NCI-H2107 treated with DMSO at 0.1 percent for 48 hours (cell line): ENCODE measurements at regions not wholly inside any gene's neighbourhood (a gene's known extent, or its start where the extent isn't known, plus 50 kb on each side); places are given as distances from the start of the nearest gene placed in this dataset.

Source experiments
- DNase-seq: peaks from one replicate; lab custom pipeline; 2025; ENCODE audit not compliant: unreplicated experiment; lab: John Stamatoyannopoulos, UW

DNA sequence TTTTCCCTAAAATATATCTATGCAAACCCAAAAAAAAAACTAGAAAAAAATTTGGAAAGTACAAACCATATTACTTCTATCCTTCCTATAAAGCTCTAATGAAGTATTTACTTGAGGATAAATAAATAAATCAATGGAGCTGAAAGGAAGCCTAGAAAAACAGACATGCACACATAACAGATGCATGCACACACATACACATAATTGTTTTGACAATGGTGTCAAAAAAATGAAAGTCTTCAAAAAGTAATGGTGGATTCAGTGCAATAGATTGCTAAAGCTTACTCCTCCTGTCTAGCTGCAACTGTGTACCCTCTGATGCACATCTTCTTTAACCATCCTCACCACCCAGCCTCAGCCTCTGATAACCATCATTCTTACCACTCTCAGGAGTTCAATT, 521.9 kb upstream of the RGS18 start:
- DNase-seq: no peak

DNA sequence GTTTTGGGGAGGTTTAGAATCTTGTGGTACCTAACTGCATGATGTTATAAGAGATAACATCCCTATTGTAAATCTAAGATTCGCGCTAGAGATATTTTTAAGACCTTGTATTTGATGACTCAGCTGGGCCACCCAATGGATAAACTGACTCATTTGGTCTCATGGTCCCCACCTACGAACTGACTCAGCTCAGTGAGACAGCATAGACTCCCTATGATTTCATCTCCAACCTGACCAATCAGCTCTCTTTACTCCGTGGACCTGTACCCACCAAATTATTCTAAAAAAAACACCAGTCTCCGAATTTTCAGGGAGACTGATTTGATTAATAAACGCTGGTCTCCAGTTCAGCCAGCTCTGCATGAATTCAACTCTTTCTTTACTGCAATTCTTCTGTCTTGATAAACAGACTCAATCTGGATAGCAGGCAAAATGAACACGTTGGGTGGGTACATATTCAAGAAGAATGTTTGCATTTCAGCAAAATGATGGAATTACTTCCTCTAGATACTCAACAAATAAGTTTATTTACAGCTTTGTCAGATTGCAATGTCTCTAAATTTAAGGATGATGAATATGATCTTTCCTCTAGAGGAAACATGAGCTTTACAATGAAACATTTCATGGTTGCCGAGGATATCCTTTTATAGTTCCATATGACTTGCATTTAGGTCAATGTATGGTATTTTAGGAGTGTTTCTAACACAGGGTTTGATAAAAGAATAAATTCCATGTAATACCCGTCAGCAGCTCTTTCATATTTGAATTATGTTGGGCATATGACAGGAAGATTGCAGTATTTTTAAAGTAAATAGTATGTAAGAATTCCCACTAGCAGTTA, 516.6 kb upstream of the RGS18 start:
- no peak for DNase-seq

DNA sequence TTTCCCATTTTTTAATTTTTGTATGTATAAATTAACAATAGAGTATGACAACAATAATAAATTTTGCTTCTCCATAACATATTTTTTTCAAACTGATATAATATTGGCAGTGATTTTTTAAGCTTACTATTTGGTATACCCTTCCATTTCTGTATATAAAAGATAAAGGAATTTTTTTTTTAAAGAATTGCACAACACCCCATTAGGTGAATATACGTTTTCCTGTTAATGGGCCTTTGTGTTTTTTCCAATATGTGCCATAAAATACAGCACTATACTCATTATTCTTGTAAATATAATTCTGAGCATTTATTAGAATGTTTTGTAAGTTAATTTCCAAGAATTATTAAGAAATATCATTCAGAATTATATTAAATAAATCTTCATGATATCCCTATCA, 515.2 kb upstream of the RGS18 start:
- DNase-seq: no peak

DNA sequence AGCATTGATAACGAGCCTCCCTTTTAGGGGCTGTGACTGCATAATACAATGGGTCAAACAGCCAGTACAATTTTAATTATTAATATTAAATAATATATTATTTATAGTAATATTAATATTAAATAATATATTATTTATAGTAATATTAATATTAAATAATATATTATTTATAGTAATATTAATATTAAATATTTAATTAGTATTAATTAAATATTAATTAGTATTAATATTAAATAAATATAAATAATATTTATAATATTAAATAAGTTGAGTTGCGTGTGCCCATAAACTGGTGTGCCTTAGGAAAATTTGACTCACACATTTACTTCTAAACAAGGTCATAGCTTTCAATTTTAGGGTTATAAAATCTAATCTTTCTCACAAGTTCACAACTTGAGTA, 509.3 kb upstream of the RGS18 start:
- no peak for DNase-seq

DNA sequence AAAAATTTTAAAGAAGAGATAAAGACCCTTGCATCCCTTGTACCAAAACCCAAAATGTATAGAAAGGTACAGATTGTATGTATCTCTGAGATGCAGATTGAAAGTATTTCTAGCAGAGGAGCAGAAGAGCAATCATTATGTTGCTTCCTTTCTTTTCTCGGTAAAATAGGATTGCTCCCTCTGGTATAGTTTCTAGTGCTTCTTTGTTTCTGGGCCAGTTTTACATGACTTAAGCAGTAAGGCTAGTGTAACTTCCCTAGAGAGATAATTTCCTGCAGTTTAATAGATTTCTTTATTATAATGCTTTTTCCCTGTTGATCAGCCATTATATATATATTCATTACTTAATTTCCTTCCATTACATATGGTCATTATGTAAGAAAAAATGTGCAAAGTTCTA, 496.2 kb upstream of the RGS18 start:
- DNase-seq: no peak

DNA sequence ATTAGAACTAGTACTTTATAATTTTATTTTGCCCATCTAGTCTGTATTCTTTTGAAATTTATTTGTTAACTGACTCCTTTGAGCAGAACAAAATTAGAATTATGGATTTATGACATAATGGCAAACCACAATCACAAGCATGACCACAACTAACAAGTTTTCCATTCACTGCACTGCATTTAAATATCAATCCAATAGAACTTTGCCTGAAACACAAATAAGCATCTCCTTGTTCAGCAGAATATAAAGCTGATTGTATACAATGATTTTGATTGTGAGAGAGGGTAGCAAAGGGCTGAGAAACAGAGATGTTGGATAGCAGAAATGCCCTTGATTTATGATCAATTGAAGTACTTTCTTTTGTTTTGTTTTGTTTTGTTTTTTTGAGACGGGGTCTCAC, 495.5 kb upstream of the RGS18 start:
- no peak for DNase-seq

DNA sequence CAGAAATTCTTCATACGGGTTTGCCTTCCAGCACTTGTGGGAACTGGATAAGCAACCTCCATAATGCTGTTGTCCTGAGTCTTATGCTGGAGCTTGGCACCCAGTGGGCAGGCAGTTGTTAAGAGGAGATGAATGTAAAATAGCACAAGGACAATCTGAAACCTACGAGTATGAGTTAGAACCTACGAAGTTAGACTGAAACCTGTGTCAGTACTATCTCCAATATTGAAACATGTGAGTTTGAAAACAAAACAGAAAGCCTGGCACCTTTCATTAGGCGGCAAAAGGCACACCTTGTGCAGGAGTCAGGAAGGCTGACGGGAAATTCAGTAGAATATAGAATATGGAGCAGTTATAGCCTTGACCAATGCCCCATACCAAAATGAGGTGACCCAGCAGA, 489.7 kb upstream of the RGS18 start:
- DNase-seq: no peak

DNA sequence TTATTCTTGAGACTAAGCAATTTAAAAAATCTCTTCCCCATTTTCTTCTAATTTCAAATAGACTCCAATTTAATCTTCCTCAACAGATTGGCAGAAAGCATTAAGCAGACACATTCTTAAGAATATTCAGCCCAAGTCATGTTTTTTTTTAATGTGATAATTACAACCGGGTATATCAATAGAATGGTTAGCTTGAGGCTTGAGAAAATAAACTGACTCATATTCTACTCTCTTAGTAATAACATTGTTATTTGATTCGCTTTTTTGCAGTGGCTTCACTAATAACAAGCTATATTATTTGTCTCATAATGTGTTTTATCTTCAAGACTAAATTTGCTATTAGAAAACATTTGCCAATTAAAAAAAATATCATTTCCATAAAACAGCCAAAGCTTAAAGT, 488.6 kb upstream of the RGS18 start:
- no peak for DNase-seq

DNA sequence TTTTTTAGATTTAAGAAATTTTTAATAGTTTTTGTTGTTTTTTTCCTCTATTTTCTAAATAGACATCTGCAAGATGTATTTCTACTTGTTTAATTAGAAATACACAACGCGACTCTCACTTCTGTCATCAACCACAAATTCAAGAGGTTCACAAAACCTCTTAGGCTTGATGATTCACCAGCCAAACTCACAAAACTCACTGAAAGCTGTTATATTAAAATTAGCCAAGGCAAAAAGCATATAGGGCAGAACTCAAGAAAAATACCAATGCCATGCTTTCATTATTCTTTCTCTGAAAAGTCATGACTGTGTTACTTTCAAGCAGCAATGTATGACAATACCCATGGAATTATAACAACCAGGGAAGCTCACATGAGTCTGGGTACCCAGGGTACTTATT, 487.0 kb upstream of the RGS18 start:
- no peak for DNase-seq

DNA sequence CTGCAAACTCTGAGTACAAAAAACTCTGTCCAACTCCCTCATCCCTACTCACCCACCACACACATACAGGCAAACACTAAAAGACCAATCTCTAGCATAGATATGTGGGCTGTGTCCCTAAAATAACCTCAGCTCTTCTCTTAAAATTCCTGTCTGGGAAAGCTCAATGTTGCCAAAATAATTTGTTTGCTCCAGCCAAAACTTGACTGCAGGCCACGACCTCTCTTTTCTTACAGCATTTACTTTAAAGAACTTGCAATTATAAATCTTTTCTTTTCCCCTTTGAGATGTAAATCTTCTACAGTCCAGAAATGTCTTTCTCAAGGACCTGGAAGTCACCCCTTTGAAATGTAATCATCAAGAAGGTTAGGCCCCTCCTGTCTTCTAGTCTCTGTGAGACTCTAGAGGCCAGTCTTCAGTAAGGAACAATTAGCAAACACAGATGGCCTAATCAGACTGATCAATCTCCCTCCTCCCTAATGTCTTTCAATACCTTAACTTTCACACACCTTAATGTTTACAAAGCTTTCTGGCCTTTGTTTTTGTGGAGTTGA, 483.6 kb upstream of the RGS18 start:
- no peak for DNase-seq

DNA sequence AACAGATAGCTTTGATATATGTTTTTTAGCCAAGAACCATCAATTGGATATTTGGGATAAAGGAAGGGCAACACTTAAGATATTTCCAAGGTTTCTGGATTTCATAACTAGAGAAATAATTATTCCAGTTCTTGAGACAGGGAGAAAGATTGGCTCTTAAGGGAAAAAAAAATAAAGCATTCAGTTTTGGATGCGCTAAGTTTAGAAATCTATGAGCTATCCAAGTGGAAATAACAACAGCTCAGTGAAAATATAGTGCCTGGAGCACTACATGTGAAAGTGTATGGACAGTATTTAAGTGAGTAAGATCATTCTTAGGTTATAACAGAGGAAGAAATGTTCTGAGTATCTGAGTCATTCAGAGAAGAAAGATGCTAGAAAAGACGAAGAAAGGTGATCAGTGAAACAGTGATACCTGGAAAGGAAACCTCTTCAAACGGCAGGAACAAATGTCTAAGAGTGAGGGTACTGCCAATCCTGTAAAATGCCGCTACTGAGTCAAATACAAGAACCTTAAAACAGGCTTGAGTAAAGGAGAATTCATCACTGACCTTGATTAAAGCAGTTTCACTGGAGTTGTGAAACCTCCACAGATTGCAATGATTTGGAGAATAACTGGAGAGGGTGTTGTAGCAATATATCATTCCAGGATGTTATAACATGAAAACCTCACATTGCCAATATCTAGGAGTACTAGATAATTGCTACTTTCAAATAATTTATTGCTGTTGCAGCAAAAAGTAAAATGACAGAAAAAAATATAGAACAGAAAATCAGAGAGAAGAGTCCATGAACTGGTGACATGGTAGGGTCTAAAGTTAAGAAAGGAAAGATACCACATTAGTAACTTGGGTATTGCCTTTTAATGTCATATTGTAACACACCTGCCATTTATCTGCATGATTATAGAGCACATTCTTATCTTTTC, 482.1 kb upstream of the RGS18 start:
- no peak for DNase-seq

DNA sequence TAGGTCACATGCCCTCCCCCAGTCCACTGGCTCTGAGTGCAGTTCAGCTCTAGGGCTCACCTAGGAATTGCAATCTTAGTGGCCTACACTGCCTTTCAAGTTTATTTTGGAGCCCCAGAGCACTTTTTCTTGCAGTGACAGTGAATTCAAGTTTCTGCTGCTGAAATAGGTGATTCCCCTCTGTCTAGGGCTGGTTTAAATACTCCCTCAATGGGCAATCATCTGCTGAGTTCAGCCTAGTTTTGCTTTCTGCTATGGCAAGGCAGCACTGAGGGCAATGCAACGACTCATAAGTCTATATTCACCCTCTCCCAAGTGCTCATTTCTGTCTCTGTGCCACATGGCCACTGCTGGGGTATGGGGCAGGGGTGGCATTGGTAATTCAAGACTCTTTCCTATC, 472.6 kb upstream of the RGS18 start:
- DNase-seq: no peak

DNA sequence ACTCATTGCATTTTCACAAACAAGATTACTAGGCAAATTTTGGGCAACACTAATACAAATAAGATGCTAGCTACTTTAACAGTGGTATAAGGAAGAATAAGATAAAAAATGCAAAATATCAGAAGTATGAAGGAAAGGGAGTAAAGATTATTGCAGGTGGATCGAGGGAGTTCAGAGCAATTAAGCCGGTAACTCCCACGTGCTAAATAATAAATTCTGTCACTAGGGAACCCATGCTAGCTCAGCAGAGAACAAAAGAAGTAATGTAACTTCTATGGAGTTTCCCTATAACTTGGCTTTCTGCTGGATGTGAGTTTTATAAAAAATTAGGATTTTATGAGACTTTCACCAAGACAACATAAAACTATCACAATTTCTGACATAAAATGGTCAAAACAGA, 470.5 kb upstream of the RGS18 start:
- no peak for DNase-seq

DNA sequence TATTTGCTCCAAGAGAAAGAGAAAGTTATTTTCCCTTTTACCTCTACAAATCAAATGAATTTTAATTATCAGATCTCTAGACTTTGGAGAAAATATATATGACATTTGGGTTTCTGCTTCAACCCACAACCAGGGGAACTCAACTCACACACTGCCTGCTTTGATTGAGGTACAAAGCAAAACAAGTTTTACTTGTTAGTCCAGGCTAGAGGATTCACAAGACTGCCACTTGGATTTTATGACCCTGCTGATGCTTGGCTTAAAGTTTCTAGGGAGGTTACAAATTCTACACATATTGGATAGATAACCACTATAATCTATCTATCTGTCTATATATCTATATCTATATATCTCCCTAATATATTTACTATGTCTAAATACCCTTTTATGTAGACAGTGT, 467.3 kb upstream of the RGS18 start:
- no peak for DNase-seq

DNA sequence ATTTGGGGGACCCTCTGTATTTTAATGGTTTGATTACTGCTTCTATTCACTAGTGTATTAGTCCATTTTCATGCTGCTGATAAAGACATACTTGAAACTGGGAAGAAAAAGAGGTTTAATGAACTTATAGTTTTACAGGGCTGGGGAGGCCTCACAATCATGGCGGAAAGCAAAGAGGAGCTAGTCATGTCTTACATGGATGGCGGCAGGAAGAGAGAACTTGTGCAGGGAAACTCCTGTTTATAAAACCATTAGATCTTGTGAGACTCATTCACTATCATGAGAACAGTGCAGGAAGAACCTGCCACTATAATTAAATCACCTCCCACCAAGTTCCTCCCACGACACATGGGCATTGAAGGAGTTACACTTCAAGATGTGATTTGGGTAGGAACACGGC, 464.5 kb upstream of the RGS18 start:
- no peak for DNase-seq

DNA sequence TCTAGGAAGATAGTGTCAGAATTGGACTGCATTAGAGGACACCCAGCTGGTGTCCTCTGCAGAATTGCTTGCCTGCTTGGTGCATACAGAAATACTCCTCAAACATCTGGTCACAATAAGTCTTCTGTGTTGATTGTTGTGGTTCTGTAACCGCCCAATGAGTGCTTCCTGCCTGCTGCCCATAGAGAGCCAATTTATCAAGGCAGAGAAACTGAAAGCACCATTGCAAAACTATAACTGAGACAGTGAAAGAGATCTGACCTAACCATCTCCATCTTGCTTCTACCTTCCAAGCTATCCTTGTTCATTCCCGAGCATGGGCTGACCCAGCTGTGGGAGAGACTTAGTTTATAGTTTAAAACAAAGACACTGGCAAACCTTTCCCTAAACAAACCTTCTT, 462.4 kb upstream of the RGS18 start:
- no peak for DNase-seq

DNA sequence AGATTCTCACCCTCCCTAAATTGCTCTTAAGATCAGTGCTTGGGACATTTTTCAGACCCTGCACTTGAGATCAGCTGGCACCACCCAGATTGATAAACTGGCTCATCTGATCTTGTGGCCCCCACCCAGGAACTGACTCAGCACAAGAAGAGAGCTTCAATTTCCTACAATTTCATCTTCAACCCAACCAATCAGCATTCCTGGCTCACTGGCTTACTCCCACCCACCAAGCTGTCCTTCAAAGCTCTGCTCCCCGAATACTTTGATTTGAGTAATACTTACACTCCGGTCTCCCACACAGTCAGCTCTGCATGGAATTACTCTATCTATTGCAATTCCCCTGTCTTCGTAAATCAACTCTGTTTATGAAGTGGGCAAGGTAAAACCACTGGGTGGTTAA, 461.9 kb upstream of the RGS18 start:
- no peak for DNase-seq

DNA sequence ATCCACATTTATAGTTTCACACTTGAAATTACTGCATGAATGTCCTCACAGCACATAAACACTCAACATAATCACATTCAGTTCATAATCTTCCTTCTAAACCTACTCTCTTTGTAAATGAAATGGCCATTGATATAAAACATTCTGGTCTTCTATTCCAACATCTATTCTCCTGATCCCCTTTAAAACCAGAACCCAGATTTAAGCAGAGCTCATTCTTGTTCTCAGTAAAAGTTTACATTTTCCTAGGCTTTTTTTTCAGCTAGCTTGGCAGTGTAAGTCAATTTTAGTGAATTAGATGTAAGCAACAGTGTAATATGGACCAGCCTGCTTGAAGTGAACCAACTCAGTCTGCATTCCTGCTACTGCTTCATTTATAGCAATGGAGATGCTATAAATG, 460.7 kb upstream of the RGS18 start:
- no peak for DNase-seq

DNA sequence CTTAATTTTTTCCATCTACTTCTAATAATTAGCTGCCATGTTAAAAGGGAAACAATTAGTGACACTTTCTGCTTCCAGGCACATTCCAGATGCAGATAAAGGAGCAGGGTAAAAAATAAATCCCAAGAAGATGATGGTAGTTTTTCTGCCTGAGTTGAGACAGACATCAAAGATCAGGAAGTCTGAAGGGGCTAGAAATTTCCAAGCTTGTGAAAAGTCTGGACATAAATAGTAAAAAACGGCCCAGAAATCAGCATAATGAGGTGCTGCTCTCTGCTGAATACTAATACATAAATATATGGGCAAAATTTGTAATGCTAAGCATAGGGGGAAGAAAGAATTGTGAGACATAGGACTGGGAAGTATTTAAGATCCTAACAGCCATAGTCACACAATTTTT, 460.0 kb upstream of the RGS18 start:
- no peak for DNase-seq

DNA sequence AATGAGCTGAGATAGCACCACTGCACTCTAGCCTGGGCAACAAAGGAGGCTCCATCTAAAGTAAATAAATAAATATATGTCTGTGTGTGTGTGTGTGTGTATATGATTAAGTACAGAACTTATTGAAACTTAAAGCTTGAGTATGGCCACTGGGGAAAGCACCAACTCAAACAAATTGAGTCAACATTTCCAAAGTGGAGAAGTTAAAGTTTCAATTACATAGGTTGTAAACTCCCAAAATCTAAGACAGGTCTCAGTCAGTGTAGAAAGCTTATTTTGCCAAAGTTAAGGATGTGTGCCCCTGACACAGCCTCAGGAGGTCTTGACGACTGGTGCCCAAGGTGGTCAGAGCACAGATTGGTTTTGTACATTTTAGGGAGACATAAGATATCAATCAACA, 458.9 kb upstream of the RGS18 start:
- no peak for DNase-seq

DNA sequence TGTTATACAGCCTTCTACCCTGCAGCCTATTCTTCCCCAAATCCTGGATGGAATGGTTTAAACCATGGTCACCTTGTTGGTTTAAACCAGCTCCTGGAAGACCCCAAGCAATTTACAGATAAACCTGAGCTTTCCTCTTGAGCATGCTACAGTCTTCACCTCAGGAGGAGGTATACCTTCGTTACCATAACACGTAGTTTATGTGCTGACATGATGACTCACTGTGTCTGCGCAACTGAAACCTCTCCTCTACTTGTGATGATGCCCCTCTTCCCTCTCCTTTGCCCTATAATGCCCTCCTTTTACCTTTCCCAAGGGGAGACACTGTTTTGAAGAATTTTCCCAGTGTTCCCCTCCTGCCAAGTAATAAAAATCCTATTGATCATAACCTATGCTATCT, 457.3 kb upstream of the RGS18 start:
- no peak for DNase-seq

DNA sequence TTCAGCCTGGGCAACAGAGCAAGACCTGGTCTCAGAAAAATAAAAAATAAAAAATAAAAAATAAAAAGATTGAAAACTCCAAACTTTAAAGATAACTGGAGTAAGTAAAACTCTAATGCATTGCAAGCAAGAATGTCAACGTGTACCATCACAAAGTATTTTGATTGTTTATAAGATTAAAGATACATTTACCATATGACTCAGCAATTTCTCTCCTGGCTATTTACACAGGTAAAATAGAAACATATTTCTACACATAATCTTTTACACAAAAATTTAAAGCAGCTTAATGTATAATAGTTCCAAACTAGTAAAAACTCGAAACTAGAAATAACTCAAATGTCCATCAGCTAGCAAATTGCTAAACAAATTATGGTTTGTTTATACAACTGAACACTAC, 456.1 kb upstream of the RGS18 start:
- DNase-seq: no peak
